CD4-positive, alpha-beta T cell (primary cell): ENCODE measurements at regions not wholly inside any gene's neighbourhood (a gene's known extent, or its start where the extent isn't known, plus 50 kb on each side); places are given as distances from the start of the nearest gene placed in this dataset.

Experiments
- ATAC-seq: fragments of 200-7000 bp; cut with Tn5 transposase; one replicate; pipeline ENCODE4 v1.10.0; 2022; ENCODE audit warnings: mild to moderate bottlenecking; ENCODE audit not compliant: poor library complexity
- CTCF ChIA-PET: fragments of 350-600 bp; sonication (Branson Sonifier 250); formaldehyde crosslinking; loops from one replicate; lab custom pipeline; 2021; ENCODE audit warnings: antibody characterized with exemption, inconsistent platforms; lab: Charles Lee
- POLR2A ChIA-PET: fragments of 350-600 bp; sonication (Branson Sonifier 250); formaldehyde crosslinking; loops from one replicate; lab custom pipeline; 2021; ENCODE audit warnings: antibody characterized with exemption, inconsistent platforms; lab: Charles Lee
- DNase-seq, 14 experiments: peaks; one replicate each; pipeline ENCODE4 v3.0.0-alpha.2; 2013 to 2020; ENCODE audit warnings: mixed read lengths in 2 of 14
- H3K27ac ChIP-seq, 2 donors: one replicate each; pipeline versions ENCODE4 v1.5.1 to v1.7.0; 2013; ENCODE audit warnings: low read length in 2 of 2, low read depth in 1 of 2, mild to moderate bottlenecking in 1 of 2
- H3K27me3 ChIP-seq, 2 experiments: 1 replicate in 1 of 2; 2 replicates in 1 of 2; pipeline versions ENCODE4 v1.6.1 to v1.7.0; 2013; ENCODE audit warnings: low read length in 2 of 2, control low read depth in 1 of 2, mild to moderate bottlenecking in 1 of 2, moderate library complexity in 1 of 2; ENCODE audit not compliant: insufficient read depth in 2 of 2, control insufficient read depth in 1 of 2
- H3K36me3 ChIP-seq: one replicate; pipeline ENCODE4 v1.6.1; 2013; ENCODE audit warnings: low read length, control low read depth; ENCODE audit not compliant: insufficient read depth
- H3K4me1 ChIP-seq: one replicate; pipeline ENCODE4 v1.6.1; 2013; ENCODE audit warnings: low read length, control low read depth; ENCODE audit not compliant: insufficient read depth
- H3K4me3 ChIP-seq: one replicate; pipeline ENCODE4 v1.5.1; 2013; ENCODE audit warnings: mild to moderate bottlenecking, low read length, moderate library complexity
- H3K9me3 ChIP-seq, 2 experiments: 1 replicate in 1 of 2; 2 replicates in 1 of 2; pipeline versions ENCODE4 v1.6.1 to v1.7.0; 2013; ENCODE audit warnings: low read length in 2 of 2, mild to moderate bottlenecking in 2 of 2, control low read depth in 1 of 2, moderate library complexity in 1 of 2; ENCODE audit not compliant: control insufficient read depth in 1 of 2, insufficient read depth in 1 of 2
- H3K27ac Mint-ChIP-seq: one replicate; pipeline ENCODE4 v1.8.0; 2020; ENCODE audit warnings: mixed read lengths
- H3K27me3 Mint-ChIP-seq: one replicate; pipeline ENCODE4 v1.8.0; 2021; ENCODE audit warnings: mixed read lengths
- H3K36me3 Mint-ChIP-seq: one replicate; pipeline ENCODE4 v1.8.0; 2021; ENCODE audit warnings: low read depth, mixed read lengths
- H3K4me1 Mint-ChIP-seq: one replicate; pipeline ENCODE4 v1.8.0; 2021; ENCODE audit warnings: low read depth, mixed read lengths
- H3K4me3 Mint-ChIP-seq: one replicate; pipeline ENCODE4 v1.8.0; 2020; ENCODE audit warnings: mild to moderate bottlenecking, mixed read lengths
- H3K9me3 Mint-ChIP-seq: one replicate; pipeline ENCODE4 v1.8.0; 2020; ENCODE audit warnings: mixed read lengths
- intact Hi-C, 2 experiments: fragments of 100-400 bp; cut with DNase I in 1 of 2; cut with micrococcal nuclease in 1 of 2; formaldehyde crosslinking; loops; one replicate each; pipeline versions ENCODE4 v1.15.1 to v1.9.0; 2023 to 2025; cut with DNase I, micrococcal nuclease
- TF ChIP-seq, protein P1 (sequence below): fragments of 200-600 bp; IDR thresholded peaks from one replicate; pipeline ENCODE4 v1.8.0; 2022; ENCODE audit warnings: antibody characterized with exemption, mild to moderate bottlenecking

- H3K36me3 ChIP-seq, result no peaks in the 10 kb centered on the region
- TF ChIP-seq, protein P1, sequence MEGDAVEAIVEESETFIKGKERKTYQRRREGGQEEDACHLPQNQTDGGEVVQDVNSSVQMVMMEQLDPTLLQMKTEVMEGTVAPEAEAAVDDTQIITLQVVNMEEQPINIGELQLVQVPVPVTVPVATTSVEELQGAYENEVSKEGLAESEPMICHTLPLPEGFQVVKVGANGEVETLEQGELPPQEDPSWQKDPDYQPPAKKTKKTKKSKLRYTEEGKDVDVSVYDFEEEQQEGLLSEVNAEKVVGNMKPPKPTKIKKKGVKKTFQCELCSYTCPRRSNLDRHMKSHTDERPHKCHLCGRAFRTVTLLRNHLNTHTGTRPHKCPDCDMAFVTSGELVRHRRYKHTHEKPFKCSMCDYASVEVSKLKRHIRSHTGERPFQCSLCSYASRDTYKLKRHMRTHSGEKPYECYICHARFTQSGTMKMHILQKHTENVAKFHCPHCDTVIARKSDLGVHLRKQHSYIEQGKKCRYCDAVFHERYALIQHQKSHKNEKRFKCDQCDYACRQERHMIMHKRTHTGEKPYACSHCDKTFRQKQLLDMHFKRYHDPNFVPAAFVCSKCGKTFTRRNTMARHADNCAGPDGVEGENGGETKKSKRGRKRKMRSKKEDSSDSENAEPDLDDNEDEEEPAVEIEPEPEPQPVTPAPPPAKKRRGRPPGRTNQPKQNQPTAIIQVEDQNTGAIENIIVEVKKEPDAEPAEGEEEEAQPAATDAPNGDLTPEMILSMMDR, result no peak
- intact Hi-C loops, result no loop called here
- H3K4me3 ChIP-seq, result no peak overlapping the region
- CTCF ChIA-PET, result no interaction called here
- DNase-seq (no peak), ATAC-seq (no peak)
- H3K9me3 Mint-ChIP-seq, result peaks cover 11% of the 10 kb centered on the region
- H3K27ac Mint-ChIP-seq, result no peak overlapping the region
- H3K36me3 Mint-ChIP-seq, result no peaks in the 10 kb centered on the region
- H3K4me1 Mint-ChIP-seq, result no peaks in the 10 kb centered on the region
- POLR2A ChIA-PET, result no interaction called here
- no peaks in the 10 kb centered on the region for H3K27me3 Mint-ChIP-seq
- H3K27me3 ChIP-seq, result peaks cover 0 to 2% of the 10 kb centered on the region in 2 experiments
- peaks cover 0 to 8% of the 10 kb centered on the region in 2 experiments for H3K9me3 ChIP-seq
- H3K4me1 ChIP-seq, result no peaks in the 10 kb centered on the region
- H3K4me3 Mint-ChIP-seq, result no peak overlapping the region
- H3K27ac ChIP-seq, result no peak overlapping the region
These were observed 86.0 kb upstream of the CADM1 start for GRCh38 chr11:115590254-115590653.

GRCh38 chr11:115587718-115588342 is 83.6 kb upstream of the CADM1 start:
- Histone ChIP-seq H3K27me3 (no peaks in the 10 kb centered on the region), H3K9me3 (peaks cover 0 to 8% of the 10 kb centered on the region in 2 experiments), H3K4me3 (no peak overlapping the region), H3K4me1 (no peaks in the 10 kb centered on the region), H3K36me3 (no peaks in the 10 kb centered on the region), H3K27ac (no peak overlapping the region)
- TF ChIP-seq, protein P1, result no peak
- no peaks in the 10 kb centered on the region for H3K36me3 Mint-ChIP-seq
- no peaks in the 10 kb centered on the region for H3K27me3 Mint-ChIP-seq
- H3K4me1 Mint-ChIP-seq, result no peaks in the 10 kb centered on the region
- DNase-seq, result no peak
- no peak overlapping the region for H3K27ac Mint-ChIP-seq
- no peak for ATAC-seq
- no peak overlapping the region for H3K4me3 Mint-ChIP-seq
- intact Hi-C loops, result no loop called here
- ChIA-PET POLR2A (no interaction called here), CTCF (no interaction called here)
- peaks cover 11% of the 10 kb centered on the region for H3K9me3 Mint-ChIP-seq

- CTCF ChIA-PET, result no interaction called here
These were observed 81.3 kb upstream of the CADM1 start for GRCh38 chr11:115585361-115586024.

More at GRCh38 chr11:115585361-115586024, 81.3 kb upstream of the CADM1 start:
- H3K4me1 ChIP-seq, result no peaks in the 10 kb centered on the region
- no peaks in the 10 kb centered on the region for H3K27me3 Mint-ChIP-seq
- ATAC-seq (no peak), DNase-seq (no peak)
- no peak overlapping the region for H3K4me3 Mint-ChIP-seq
- no peak overlapping the region for H3K27ac Mint-ChIP-seq
- POLR2A ChIA-PET, result no interaction called here
- intact Hi-C loops, result no loop called here
- H3K4me3 ChIP-seq, result no peak overlapping the region
- H3K27me3 ChIP-seq, result no peaks in the 10 kb centered on the region
- no peaks in the 10 kb centered on the region for H3K36me3 Mint-ChIP-seq
- no peaks in the 10 kb centered on the region for H3K4me1 Mint-ChIP-seq
- TF ChIP-seq, protein P1, result no peak
- no peaks in the 10 kb centered on the region for H3K36me3 ChIP-seq
- H3K9me3 ChIP-seq, result peaks cover 0 to 8% of the 10 kb centered on the region in 2 experiments
- peaks cover 11% of the 10 kb centered on the region for H3K9me3 Mint-ChIP-seq
- H3K27ac ChIP-seq, result no peak overlapping the region
